Retinal pigment epithelial cell (primary cell): ENCODE measurements at regions not wholly inside any gene's neighbourhood (a gene's known extent, or its start where the extent isn't known, plus 50 kb on each side); places are given as distances from the start of the nearest gene placed in this dataset.

Source experiments
- DNase-seq: peaks from one replicate; pipeline ENCODE4 v3.0.0-alpha.2; 2010; ENCODE audit warnings: low read depth
- H3K4me3 ChIP-seq: 2 replicates; pipeline ENCODE4 v1.5.1; 2011; ENCODE audit warnings: mild to moderate bottlenecking, low read length, control low read depth, moderate library complexity
- TF ChIP-seq, protein P1 (sequence below): conservative IDR thresholded peaks from 2 replicates; pipeline ENCODE4 v1.5.1; 2011; ENCODE audit warnings: low read depth, low read length, control low read depth, inconsistent platforms

DNA sequence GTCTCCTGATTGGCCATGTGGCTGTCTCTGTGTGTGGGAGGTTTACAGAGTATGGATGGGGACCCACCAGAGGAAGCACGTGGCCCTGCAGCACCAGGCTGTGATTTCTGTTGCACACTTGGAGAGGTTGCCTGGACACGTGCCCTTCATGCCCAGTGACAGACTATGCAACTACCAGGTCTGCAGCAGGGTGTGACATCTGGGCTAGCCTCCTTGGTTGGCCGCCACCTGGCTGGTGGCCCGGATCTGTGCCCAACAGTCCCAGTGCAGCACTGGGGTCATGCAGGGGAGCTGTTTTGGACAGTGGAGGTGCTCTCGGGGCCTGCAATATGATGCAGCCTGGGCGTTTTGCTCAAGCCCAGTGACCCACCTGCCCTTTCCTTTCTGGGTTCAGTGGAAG lies 212.5 kb downstream of the UBE3A start:
- TF ChIP-seq, protein P1, sequence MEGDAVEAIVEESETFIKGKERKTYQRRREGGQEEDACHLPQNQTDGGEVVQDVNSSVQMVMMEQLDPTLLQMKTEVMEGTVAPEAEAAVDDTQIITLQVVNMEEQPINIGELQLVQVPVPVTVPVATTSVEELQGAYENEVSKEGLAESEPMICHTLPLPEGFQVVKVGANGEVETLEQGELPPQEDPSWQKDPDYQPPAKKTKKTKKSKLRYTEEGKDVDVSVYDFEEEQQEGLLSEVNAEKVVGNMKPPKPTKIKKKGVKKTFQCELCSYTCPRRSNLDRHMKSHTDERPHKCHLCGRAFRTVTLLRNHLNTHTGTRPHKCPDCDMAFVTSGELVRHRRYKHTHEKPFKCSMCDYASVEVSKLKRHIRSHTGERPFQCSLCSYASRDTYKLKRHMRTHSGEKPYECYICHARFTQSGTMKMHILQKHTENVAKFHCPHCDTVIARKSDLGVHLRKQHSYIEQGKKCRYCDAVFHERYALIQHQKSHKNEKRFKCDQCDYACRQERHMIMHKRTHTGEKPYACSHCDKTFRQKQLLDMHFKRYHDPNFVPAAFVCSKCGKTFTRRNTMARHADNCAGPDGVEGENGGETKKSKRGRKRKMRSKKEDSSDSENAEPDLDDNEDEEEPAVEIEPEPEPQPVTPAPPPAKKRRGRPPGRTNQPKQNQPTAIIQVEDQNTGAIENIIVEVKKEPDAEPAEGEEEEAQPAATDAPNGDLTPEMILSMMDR = no peak
- no peak for DNase-seq
- H3K4me3 ChIP-seq = no peak overlapping the region

DNA sequence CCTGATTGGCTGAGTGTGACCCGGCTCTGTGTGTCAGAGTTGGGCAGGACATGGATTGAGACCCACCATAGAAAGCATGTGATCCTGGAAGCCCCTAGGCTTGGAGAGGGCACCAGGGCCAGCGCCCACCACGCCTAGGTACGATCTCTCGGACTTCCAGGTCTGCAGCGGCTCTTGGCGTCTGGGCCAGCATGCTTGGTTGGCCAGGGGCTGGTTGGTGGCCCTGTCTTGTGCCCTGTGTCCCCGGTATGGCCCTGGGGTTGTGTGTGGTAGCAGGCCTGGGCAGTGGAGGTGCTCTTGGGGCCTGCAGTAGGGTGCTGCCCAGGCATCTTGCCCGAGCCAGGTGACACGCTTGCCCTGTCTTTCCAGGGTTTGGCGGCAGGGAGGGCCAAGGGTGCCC lies 210.6 kb downstream of the UBE3A start:
- no peak overlapping the region for H3K4me3 ChIP-seq
- TF ChIP-seq, protein P1 = no peak
- DNase-seq = no peak

DNA sequence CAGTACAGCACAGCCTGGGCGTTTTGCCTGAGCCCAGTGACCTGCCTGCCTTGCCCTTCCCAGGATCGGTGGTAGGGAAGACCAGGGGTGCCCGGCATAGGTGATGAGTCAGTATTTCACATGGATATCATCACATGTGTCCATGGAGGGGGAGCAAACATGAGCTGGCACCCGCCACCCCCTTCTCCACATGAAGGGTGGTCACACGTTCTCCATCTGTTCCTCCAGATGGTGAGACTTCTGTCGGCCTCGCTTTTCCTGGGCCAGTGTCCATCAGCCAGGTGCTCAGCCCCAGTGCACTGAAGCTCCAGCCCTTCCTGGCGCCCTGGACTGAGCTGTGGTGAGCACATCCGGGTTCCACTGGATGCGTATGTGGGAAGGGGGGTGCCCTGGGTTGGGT lies 208.4 kb downstream of the UBE3A start:
- DNase-seq = no peak
- no peak overlapping the region for H3K4me3 ChIP-seq
- TF ChIP-seq, protein P1 = no peak

DNA sequence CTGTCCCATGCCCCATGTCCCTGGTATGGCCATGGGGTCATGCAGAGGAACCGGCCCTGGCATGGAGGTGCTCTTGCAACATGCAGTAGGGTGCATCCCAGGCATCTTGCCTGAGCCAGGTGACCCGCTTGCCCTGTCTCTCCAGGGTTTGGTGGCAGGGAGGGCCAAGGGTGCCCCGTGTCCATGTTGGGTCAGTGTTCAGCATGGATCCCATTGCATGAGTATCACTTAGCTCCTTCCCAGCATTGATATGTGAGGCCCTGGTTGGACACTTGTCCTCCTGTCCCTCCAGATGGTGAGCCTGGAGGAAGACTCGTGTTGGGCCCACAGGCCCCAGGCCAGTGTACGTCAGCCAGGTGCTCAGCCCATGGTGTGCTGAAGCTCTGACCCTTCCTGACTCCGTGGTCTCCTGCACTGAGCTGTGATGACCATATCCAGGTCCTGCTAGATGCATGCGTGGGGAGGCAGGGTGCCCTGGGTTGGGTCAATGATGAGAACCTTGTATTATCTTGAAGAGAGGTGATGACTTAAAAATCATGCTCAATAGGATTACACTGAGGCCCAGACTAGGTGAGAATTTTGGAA lies 205.0 kb downstream of the UBE3A start:
- no peak overlapping the region for H3K4me3 ChIP-seq
- DNase-seq = no peak
- TF ChIP-seq, protein P1 = no peak

DNA sequence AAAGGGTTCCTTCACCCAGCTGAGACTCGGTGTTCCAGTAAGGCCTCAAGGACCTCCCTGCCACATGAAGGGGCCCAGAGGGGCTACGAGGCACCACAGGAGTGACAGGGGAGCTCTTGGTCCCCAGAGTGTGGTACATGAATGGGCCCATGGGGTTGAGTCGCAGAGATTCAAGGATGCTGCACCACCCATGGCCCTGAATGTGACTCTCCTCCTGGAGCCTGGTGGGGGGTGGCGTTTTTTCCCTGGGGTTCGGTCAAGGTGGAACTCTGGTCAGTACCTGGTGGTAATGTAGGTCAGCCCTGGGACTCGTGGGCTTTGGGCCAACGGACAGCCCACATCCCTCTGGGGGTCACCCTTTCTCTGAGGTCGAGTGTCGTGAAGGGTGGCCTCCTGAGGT lies 204.0 kb downstream of the UBE3A start:
- no peak overlapping the region for H3K4me3 ChIP-seq
- TF ChIP-seq, protein P1 = no peak
- DNase-seq = no peak

DNA sequence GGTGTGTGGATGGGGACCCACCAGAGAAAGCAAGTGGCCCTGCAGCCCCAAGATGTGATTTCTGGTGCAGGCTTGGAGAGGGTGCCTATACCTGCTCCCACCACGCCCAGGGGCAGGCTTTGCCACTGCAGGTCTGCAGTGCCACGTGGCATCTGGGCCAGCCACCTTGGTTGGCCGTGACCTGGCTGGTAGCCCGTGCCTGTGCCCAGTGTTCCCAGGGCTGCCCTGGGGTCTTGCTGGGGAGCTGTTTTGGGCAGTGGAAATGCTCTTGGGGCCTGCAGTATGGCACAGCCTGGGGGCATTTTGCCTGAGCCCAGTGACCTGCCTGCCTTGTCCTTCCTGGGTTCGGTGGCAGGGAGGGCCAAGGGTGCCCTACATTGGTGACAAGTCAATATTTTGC lies 203.4 kb downstream of the UBE3A start:
- H3K4me3 ChIP-seq = no peak overlapping the region
- TF ChIP-seq, protein P1 = no peak
- DNase-seq = no peak

DNA sequence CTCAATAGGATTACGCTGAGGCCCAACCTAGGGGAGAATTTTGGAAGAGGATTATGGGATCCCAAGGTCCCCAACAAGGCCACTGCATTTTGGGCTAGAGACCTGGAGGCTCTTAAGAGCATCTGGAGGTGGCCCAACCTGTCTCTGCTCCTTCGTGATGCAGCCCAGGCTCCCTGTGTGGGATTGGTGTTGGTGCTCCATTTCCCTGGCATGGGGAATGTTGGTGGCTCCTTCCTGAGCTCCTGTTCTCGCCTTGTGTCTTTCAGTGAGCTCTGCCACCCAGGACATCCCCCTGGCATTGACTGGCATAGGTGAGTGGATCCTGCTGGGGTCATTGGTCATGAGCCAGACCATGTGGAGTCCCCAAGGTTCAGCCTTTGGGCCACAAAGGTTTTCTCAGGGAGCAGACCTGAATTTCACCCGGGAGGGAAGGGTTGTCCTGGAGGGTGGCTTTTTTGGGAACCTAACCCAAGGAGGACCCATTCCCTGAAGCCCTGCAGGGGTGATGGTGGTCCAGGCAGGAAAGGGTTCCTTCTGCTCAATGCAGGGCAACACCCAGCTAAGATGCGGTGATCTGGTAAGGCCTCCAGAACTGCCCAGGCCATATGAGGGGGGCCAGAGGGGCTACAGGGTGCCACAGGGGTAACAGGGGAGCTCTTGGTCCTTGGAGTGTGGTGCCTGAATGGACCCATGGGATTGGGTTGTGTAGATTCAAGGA lies 202.5 kb downstream of the UBE3A start:
- H3K4me3 ChIP-seq = no peak overlapping the region
- TF ChIP-seq, protein P1 = no peak
- no peak for DNase-seq
